Loucy (cell line): ENCODE measurements at regions not wholly inside any gene's neighbourhood (a gene's known extent, or its start where the extent isn't known, plus 50 kb on each side); places are given as distances from the start of the nearest gene placed in this dataset.

Experiments used
- H2AFZ ChIP-seq: fragments of 200-600 bp; sonication (generic); 2 replicates; pipeline ENCODE4 v1.6.0; 2016; ENCODE audit warnings: antibody characterized with exemption, mild to moderate bottlenecking, low read length, moderate library complexity
- H3F3A ChIP-seq: fragments of 200-600 bp; 2 replicates; pipeline ENCODE4 v1.6.0; 2016; ENCODE audit warnings: antibody characterized with exemption, low read depth, mild to moderate bottlenecking
- H3K27me3 ChIP-seq: fragments of 200-600 bp; sonication (generic); 2 replicates; pipeline ENCODE4 v1.6.1; 2014; ENCODE audit warnings: low read length, mild to moderate bottlenecking; ENCODE audit not compliant: insufficient read depth, poor library complexity, severe bottlenecking
- H3K36me3 ChIP-seq: fragments of 200-600 bp; sonication (generic); 2 replicates; pipeline ENCODE4 v1.6.1; 2016; ENCODE audit warnings: low read length; ENCODE audit not compliant: insufficient read depth
- H3K4me1 ChIP-seq: fragments of 200-600 bp; sonication (generic); 2 replicates; pipeline ENCODE4 v1.5.1; 2014; ENCODE audit warnings: low read length, mild to moderate bottlenecking; ENCODE audit not compliant: insufficient read depth, poor library complexity, severe bottlenecking
- H3K4me2 ChIP-seq: fragments of 200-600 bp; sonication (generic); 2 replicates; pipeline ENCODE4 v1.6.0; 2014; ENCODE audit warnings: antibody characterized with exemption, low read length, low read depth, mild to moderate bottlenecking; ENCODE audit not compliant: poor library complexity, severe bottlenecking
- H3K4me3 ChIP-seq: fragments of 200-600 bp; sonication (generic); 2 replicates; pipeline ENCODE4 v1.5.1; 2014; ENCODE audit warnings: low read length, mild to moderate bottlenecking, mixed read lengths; ENCODE audit not compliant: poor library complexity, severe bottlenecking
- H3K79me2 ChIP-seq: fragments of 200-600 bp; sonication (generic); 2 replicates; pipeline ENCODE4 v1.6.1; 2014; ENCODE audit warnings: low read length; ENCODE audit not compliant: insufficient read depth
- H3K9ac ChIP-seq: fragments of 200-600 bp; sonication (generic); 2 replicates; pipeline ENCODE4 v1.6.0; 2014; ENCODE audit warnings: mild to moderate bottlenecking, low read depth, low read length, moderate library complexity; ENCODE audit not compliant: poor library complexity, severe bottlenecking
- H3K9me2 ChIP-seq: fragments of 200-600 bp; sonication (generic); replicated peaks from 2 replicates; pipeline ENCODE4 v1.6.1; 2016; ENCODE audit warnings: low read depth, low read length, mixed read lengths
- H3K9me3 ChIP-seq: fragments of 200-600 bp; sonication (generic); 2 replicates; pipeline ENCODE4 v1.6.1; 2014; ENCODE audit warnings: mild to moderate bottlenecking, antibody characterized with exemption, low read length, low read depth; ENCODE audit not compliant: insufficient read depth
- H4K20me1 ChIP-seq: fragments of 200-600 bp; sonication (generic); 2 replicates; pipeline ENCODE4 v1.6.0; 2014; ENCODE audit warnings: antibody characterized with exemption, low read length, mild to moderate bottlenecking; ENCODE audit not compliant: insufficient read depth, poor library complexity, severe bottlenecking
- CTCF ChIP-seq: fragments of 200-600 bp; sonication (generic); conservative IDR thresholded peaks from 2 replicates; pipeline ENCODE4 v1.5.1; 2014; ENCODE audit warnings: mild to moderate bottlenecking, antibody characterized with exemption, low read length
- EZH2phosphoT487 ChIP-seq: fragments of 200-600 bp; IDR thresholded peaks from 2 replicates; pipeline ENCODE4 v1.6.1; 2018; ENCODE audit warnings: antibody characterized with exemption, mild to moderate bottlenecking, moderate library complexity, borderline replicate concordance

GRCh38 chr20:53875452-53875851 lies 194.9 kb downstream of the BCAS1 start:
- H3K79me2 ChIP-seq = no peaks in the 10 kb centered on the region
- no peak overlapping the region for H2AFZ ChIP-seq
- TF ChIP-seq CTCF (no peak), EZH2phosphoT487 (no peak)
- H3K4me2 ChIP-seq = no peak overlapping the region
- peaks cover 35% of the 10 kb centered on the region for H3K4me1 ChIP-seq
- no peaks in the 10 kb centered on the region for H3K9me3 ChIP-seq
- no peaks in the 10 kb centered on the region for H3K36me3 ChIP-seq
- no peak overlapping the region for H3K4me3 ChIP-seq
- no peak overlapping the region for H3K9ac ChIP-seq
- no peaks in the 10 kb centered on the region for H4K20me1 ChIP-seq
- H3K9me2 ChIP-seq = no peaks in the 10 kb centered on the region
- H3K27me3 ChIP-seq = no peaks in the 10 kb centered on the region
- H3F3A ChIP-seq = no peaks in the 10 kb centered on the region; the same call in 1 of the 2 replicates

- Histone ChIP-seq H3F3A (no peaks in the 10 kb centered on the region; the same call in 1 of the 2 replicates), H3K4me1 (peaks cover 37% of the 10 kb centered on the region), H3K4me2 (no peak overlapping the region)
Observed at GRCh38 chr20:53874706-53875105, 195.7 kb downstream of the BCAS1 start.

GRCh38 chr20:53874104-53874503 lies 196.3 kb downstream of the BCAS1 start:
- H3K79me2 ChIP-seq = no peaks in the 10 kb centered on the region
- H3K36me3 ChIP-seq = no peaks in the 10 kb centered on the region
- H3K27me3 ChIP-seq = no peaks in the 10 kb centered on the region
- no peaks in the 10 kb centered on the region for H3K9me3 ChIP-seq
- no peaks in the 10 kb centered on the region; the same call in 1 of the 2 replicates for H3F3A ChIP-seq
- no peak overlapping the region for H2AFZ ChIP-seq
- no peaks in the 10 kb centered on the region for H4K20me1 ChIP-seq
- no peak for TF ChIP-seq EZH2phosphoT487
- no peak for TF ChIP-seq CTCF
- no peak overlapping the region for H3K4me2 ChIP-seq
- no peaks in the 10 kb centered on the region for H3K9me2 ChIP-seq
- no peak overlapping the region for H3K4me3 ChIP-seq
- no peak overlapping the region for H3K9ac ChIP-seq
- peaks cover 42% of the 10 kb centered on the region for H3K4me1 ChIP-seq

More at GRCh38 chr20:53874706-53875105, 195.7 kb downstream of the BCAS1 start:
- no peak overlapping the region for H3K9ac ChIP-seq
- no peak overlapping the region for H2AFZ ChIP-seq
- no peaks in the 10 kb centered on the region for H3K9me2 ChIP-seq
- H3K79me2 ChIP-seq = no peaks in the 10 kb centered on the region
- no peaks in the 10 kb centered on the region for H3K36me3 ChIP-seq
- no peaks in the 10 kb centered on the region for H3K27me3 ChIP-seq
- TF ChIP-seq CTCF (no peak), EZH2phosphoT487 (no peak)
- H3K4me3 ChIP-seq = no peak overlapping the region
- H3K9me3 ChIP-seq = no peaks in the 10 kb centered on the region
- H4K20me1 ChIP-seq = no peaks in the 10 kb centered on the region
